Muscle of back (tissue), 3 donors: ENCODE measurements at regions not wholly inside any gene's neighbourhood (a gene's known extent, or its start where the extent isn't known, plus 50 kb on each side); places are given as distances from the start of the nearest gene placed in this dataset.
"Not testable (repeated sequence)": the region's sequence is repeated elsewhere in the genome, so short reads cannot be mapped to it uniquely, and the experiment has no call there.

Experiments used
- DNase-seq, 3 donors: peaks; one replicate each; pipeline versions ENCODE4 v3.0.0 to v3.0.0-alpha.2; 2013

DNA sequence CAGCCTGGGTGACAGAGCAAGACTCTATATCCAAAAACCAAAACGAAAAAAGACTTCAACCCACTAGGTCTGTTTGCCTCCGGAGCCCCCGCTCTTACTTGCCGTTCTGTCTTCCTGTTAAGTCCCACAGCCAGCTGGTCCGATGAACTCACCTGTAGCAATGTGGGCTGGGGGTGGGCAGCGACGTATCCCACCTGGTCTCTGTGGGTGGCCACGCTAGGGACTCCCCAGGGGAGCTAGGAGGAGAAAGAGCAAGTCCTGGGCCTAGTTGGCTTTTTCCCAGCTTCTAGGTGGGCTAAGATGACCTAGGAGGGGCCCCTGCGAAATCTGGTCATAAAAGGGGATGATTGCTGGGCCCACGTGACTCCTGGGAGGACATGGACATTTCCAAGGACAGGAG is 166.0 kb upstream of the KCNG1 start:
- DNase-seq, result no peak

DNA sequence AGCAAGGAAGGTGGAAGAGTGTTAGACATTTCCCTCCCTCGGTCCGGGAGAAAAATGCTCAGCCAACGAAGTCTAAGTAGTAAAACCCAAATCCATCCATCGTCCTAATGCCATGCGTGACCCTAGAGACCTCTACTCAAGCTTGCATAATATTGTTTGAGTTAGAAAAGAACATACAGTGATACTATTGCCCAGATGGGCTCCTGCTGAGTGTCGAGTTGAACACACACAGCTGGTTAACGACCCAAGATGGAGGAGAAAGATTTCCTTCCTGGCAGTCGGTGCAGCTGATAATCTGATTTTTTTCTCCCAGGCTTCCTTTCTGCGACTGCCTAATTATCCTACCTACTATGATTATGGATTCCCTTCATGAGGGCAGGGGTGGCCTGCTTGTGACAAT is 164.4 kb upstream of the KCNG1 start:
- DNase-seq, result no peak

DNA sequence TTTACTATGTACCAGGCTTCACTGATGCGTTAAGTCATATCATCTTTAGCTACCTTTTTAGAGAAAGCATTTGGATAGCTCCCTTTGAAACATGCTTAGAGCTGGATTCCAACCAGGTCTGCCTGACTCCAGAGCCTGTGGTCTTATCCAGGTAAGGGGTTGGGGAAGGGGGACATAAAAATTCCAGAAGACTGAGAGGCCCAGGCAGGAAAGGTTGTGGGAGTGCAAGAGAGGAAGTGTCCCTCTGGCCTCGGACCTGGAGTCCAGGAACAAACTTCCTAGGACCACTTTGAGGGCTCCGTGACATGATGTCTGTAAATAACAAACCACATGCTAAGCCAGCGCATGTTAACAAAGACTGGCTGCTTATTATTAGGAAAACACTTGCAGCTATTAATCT is 163.0 kb upstream of the KCNG1 start:
- no peak for DNase-seq

DNA sequence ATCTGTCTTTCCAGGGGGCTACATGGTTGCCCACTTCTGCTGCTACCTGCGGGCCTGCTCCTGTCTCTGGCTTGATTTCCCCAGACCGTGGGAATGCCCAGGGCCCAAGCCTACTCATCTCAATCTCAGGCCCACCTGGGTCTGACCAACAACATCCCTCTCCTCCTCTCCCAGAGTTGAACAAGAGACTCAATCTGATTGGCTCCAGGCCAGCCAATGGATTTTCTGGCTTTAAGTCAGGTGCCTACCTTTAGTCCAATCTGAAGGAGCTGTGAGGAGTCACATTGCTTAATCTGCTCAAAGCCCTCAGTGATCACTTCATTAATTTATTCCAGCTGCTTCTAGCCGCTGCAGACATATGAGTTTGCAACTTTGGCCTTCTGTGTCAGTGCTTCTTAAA is 162.4 kb upstream of the KCNG1 start:
- DNase-seq, result no peak

DNA sequence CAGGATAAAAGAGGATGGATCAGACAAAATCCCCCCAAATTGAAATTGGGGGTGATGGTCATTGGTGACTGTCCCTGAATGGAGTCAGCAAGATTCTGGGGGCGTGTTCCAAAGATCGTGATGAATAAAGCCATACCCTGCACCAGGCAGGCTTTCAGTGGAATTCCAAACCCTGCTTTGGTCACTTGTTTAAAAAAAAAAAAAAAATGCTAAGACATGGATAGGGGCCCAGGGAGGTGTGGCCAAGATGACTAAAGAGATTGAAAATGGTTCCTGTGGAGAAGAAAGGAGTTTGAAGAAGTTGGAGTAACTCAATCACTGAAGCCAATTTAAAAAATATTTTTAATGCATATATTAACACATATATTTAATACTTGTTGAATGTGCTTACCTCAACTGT is 161.4 kb upstream of the KCNG1 start:
- DNase-seq, result no peak

DNA sequence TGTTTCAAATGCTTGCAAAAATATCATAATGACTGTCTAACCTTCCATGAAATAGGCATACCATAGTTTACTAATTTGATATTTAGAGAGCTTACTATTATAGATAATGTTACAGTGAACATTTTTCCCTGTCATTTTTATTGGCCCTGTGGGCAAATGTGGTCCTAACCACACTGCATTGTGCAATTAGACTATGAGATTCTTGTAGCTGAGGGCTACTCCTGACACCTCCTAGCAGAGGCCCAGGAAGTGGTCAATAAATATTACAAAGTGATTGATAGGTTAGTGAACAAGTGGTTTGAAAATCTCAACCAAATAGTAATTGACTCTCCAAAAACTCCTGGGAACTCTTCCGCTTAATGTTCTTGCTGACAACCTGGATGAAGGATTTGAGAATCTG is 160.5 kb upstream of the KCNG1 start:
- DNase-seq, result no peak

DNA sequence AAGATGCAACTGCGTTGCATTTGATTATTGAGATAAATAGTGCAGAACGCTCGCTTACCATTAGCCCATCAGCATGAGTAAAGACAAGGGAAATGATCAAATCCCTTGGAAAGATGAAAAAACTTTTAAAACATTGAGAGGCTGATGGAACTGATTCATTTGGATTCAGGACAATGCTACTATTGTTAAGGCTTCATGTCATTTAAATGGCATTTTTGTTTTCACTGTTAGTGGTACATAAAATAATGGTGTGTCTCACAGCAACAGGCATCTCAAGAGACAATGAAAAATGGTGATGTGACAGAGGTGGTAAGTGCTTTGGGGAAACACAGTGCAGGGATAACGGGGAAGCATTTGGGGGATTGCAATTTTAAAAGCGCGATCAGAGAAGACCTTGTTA is 159.7 kb upstream of the KCNG1 start:
- no peak for DNase-seq

DNA sequence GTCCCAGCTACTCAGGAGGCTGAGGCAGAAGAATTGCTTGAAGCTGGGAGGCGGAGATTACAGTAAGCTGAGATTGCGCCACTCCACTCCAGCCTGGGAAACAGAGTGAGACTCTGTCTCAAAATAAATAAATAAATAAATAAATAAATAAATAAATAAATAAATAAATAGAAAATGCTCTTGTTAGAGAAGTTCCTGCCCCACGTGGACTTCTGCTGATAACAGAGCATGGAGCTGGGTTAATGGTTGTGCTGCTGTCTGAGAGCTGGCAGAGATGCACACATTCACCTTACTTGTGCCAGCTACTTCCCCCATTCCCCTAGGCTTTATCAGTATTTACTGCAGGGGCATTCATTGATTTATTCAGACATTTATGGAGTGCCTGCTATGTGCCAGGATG is 155.2 kb upstream of the KCNG1 start:
- DNase-seq, result no peak

DNA sequence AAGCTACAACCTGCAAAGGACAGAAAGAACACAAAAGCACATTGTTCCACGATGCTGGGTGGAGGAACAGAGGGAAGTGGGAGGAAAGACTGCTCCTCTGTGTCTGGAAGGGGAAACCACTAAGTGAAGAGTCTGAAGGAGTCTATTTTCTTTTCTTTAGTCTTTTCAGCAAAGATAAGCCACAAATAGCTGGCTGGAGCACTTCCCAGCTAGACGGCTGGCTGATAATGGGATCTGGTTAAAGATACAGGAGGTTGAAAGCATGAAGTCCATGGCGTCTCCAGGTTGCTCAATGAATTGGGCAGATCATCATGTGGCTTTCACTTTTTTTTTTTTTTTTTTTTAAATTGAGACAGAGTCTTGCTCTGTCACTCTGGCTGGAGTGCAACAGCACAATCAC is 154.0 kb upstream of the KCNG1 start:
- no peak for DNase-seq

DNA sequence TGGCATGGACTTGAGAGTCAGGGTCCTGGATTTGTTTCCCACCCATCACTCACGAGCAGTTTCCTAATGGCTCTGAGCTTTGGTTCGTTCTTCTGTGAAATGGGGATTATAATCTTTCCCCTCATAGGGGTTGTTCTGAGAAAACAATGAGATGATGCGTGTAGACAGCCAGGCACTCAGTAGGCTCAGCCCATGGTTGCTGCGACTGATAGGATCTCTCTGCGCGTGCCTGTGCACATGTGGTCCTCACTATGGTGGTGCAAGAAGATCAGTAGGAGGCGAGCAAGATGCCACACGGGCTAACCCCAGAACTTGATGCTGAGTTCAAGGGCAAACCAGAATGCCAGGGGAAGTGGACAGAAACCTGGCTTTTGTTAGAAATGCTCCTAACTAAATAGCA is 153.5 kb upstream of the KCNG1 start:
- no peak for DNase-seq

DNA sequence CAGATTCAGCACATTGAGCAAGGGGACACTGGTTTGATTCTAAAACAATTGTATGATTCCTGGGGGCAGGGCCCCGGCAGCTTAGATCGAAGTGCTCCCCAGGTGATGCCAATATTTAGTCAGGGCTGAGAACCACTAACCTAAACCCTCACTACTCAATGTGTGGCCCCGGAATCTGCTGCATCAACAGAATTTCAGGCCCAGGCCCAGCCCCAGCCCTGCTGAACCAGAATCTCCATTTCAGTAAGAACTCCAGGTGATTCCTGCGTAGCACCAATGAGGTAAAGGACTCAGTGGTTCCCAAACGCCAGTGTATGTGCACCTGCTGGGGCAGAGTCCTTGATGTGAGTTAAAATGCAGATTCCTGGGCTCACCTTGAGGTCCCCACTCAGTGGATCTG is 152.8 kb upstream of the KCNG1 start:
- DNase-seq, result no peak

DNA sequence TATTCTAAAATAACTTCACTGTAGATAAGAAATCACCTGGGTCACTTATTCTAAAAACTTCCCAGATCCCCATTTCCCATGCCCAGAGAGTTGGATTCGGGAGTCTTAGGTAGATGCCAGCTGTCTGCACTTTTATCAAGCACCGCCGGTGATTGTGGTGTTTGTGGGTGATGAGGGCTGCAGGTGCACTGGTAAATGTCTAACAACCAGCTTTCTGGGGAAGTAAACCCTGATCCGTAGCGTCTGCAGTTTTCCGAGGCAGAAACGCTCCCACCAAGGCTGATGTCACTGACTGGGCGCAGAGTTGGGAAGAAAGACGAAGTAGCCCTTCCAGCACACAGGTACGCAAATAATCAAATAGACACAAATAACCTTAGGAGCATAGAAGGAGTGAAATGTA is 152.2 kb upstream of the KCNG1 start:
- DNase-seq, result no peak

DNA sequence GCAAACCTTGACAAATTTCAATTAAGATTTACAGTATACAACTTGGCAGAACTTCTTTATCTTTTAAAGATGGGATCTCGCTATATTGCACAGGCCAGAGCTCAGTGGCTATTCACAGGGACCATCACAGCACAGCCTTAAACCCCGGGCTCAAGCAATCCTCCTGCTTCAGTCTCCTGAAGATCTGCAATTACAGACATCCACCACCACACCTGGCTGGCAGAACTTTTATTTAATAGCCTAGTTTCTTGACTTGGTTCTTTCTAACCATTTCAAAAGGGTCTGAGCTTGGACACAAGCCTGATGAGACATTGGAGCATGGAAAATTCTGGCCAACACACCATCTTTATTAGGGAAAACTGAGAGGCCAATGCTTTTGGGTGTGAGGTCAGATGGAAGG is 151.6 kb upstream of the KCNG1 start:
- DNase-seq, result no peak

DNA sequence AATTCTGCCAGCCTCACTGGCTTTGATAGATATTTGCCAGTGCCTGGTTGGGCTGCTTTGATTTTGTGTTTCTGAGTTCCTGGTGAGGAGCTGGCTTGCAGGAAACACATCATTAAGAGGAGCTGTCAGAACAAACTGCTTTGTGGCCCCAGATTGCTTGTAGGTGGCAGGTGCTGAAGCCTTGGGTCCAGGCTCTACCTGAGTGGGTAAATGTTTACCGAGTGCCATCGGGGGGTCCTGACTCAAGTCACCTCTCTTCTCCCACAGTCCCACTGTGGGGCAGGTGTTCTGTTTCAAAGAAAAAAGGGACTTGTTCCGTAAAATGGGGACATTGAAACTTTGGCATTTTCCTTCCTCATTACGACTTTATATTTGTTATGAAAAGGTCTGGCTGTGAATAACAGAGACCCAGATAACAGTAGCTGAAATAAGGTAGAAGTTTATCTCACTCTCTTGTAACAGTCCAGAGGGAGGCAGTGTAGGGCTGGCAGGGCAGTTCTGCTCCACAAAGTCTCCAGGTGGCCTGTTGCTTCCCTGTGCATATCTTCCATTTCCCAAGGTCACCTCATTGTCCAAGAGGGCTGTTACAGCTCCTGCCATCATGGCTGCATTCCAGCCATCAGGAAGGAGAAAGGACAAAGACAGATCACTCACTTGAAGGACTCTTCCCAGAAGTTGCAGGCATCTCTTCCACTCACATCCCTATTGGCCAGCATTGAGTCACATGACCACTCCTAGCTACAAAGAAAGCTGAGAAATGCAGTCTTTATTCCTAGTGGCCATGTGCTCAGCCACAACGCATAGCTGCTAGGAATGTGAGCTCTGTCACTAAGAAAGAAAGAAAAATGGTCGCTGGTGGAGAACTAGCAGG is 149.9 kb upstream of the KCNG1 start:
- DNase-seq, result no peak

DNA sequence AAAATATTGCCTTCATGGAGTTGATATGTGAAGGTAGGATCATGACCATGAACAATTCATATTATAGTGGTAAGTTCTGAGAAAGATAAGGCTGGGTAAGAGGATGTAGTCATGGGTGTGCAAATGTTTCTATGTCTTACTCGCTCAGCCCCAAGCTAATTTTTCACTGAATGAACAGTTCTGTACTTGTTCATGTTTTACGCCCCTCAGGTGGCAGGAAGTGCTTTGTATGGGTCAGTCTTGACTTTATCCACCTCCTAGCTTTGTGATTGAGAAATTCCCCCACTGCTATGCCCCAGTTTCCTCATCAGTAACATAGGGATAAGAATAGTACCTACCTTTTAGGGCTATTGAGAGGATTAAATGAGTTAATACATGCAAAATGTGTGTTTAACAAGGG is 148.2 kb upstream of the KCNG1 start:
- DNase-seq, result no peak

DNA sequence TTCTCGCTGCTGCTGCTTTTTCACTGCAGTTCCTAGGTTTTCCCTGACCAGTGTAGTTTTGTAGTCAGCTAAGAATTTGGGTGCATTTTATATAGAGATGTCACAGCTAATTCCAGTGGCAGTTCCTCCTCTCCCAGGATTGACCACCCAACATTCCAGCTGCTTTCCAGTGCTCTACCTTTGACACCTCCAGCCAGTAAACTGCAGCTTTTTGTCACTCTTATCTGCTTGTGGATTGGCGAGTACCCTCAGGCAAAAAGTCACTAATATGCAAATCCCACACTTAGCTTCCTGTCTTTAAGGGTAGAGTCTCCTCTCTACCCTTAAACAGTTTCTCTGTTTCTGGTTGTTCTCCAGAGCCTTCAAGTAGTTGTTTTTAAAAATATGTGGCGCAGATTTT is 146.9 kb upstream of the KCNG1 start:
- DNase-seq, result no peak

DNA sequence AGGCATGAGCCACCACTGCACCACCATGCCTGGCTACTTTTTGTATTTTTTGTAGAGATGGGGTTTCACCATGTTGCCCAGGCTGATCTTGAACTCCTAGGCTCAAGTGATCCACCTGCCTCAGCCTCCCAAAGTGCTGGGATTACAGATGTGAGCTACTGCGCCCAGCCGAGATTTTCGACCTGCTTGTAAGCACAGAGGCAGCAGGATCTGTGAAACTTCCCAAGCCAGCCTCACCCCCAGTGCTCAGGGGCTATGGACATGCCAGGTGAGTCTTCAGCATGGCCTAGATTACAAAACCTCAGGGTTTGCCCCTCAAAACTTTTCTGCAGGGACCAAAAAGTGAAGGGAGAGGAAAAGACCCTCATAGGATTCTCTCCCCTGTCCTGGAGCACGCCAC is 145.0 kb upstream of the KCNG1 start:
- DNase-seq, result not testable (repeated sequence)

DNA sequence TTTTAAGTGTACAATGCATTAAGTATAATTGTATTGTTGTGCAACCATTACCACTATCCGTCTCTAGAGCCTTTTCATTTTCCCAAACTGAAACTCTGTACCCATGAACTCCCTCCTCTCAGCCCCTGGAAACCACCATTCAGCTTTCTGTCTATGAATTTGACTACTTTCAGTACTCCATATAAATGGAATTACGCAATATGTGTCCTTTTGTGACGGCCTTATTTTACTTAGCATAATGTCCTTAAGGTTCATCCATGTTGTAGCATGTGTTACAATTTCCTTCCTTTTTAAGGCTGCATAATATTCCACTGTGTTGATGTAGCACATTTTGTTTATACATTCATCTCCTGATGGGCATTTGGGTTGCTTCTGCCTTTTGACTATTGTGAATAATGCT is 143.6 kb upstream of the KCNG1 start:
- DNase-seq, result no peak

DNA sequence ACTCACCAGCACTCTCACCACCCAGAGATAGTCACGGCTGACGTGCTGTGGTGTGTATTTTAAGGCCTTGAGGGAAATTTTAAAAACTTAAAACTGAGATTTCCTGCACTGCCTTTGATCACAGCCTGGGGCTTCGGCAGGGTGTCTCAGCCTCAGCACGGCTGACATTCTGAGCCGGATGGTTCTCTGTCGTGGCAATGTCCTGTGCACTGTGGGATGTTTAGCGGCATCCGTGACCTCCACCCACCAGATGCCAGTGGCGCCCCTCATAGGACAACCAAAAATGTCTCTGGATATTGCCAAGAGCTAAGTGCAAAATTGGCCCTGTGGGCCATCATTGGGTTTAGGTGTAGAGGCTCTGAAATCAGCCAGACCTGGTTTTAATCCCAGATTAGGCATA is 142.2 kb upstream of the KCNG1 start:
- DNase-seq, result no peak

DNA sequence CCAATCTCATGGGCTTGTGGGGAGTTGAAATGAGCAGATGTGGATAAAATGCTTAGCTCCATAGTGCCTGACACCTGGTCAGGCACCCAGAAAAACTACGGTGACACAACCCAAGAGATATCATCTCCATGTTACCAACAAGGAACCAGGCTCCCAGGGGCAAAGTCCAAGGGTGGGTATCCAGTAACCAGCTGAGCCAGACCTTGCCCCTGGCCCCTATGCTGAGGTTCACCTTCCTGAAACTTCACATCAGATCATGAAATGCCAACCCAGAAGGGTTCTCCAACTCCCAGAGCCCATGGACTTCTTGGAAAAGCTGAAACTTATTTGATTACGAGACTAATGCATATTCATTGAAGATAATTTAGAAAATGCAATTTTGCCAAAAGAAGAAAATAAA is 141.8 kb upstream of the KCNG1 start:
- DNase-seq, result no peak

DNA sequence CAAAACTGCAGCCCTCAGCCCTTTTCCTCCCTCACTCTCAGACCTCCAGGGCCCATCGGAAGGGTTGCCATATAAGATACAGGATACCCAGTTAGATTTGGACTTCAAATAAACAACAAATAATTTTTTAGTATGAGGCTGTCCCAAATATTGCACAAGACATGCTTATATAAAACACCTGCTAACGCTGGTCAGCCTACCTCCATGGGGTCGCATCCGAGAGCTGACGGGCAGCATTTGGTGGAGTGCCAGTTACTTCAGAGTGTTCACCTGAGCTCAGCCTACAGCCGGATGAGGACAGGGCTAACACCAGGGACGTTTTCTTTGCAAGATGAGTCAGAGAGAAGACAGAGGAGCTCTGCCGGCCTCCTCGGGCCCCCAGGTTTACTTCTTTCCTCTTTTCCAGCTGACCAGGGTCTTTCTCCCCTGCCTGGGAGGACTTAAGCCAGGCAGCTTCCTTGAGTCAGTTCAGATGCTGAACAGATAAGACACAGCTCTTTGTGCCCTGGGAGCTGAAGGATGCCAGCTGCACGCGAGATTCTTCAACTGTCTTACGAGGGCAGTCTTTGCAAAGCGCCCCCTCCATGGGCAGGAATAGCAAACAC is 141.2 kb upstream of the KCNG1 start:
- no peak for DNase-seq

DNA sequence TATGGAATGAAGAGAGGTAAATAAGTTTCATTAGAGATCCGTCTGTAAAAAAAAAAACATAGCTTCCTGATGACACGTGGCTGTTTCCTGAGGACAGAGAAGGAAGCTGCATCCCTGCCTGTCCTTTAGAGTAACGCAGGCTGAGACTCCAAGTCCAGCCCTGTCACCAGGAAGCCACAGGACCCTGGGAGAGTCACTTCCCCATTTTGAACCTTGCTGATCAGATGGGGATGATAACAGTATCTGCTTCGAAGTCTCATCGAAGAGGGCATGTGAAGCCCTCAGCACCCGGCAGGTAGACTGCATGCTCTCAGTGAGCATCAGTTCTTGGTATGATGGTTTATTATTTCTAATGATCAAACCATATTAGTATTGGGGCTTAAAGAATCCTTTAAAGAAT is 139.1 kb upstream of the KCNG1 start:
- DNase-seq, result no peak

DNA sequence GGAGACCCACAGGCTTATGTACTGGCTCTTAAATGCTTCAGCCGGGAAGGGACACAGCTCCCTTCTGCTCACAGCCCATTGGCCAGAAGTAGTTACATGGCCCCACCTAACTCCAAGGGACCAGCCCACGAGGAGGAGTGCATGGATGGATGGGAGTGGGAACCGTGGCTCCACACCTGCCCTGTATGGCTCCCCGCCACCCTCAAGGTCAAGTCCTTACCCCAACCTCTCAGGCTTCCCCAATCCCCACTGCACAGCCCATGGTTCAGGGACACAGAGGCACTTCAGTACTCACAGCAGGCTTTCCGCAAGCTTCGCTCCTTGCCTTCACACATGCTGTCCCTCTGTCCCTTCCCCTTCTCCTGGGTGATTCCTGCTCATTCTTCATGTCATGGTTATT is 137.9 kb upstream of the KCNG1 start:
- no peak for DNase-seq

DNA sequence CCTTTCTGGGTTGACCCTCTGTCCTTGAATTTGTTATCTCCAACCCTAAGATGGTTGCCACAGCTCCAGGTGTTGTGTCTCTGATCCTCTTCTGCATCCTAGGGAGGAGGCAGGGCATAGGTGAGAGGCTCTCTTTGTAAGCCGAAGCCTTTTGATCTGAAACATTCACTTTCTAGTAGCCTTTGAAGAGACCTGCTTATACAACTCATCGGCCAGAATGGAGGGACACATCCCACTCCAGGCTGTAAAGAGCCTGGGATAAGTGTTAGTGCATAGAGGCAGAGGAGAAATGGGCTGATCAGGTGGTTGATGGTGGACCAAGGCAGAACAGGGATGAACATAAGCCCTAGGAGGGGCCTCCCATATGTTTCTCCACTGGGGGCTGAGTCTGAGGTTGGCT is 137.1 kb upstream of the KCNG1 start:
- DNase-seq, result no peak
